ENCODE measurements at regions not wholly inside any gene's neighbourhood (a gene's known extent, or its start where the extent isn't known, plus 50 kb on each side); places are given as distances from the start of the nearest gene placed in this dataset.

DNA sequence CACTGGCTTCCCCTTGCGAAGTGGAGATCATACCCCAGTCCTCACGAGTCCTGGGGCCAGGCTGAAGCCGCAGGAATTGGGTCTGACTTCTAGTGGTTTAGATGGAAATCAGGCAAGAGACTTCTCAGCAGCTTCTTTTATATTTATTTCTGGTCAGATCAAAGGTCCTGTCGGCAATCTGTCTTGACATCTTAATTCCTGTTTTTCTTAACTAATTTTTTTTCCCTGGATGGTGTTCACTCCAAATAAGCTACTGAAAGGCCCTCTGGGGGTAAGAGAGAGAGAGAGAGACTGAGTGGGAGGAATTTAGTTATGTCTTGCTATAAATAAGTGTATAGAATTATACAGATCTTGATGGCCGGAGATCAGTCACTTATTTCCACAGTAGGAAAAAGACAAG is 698.7 kb upstream of the TBX3 start:
- no peak for TF ChIP-seq POLR2A (conservative IDR thresholded peaks at IDR 0.05)
- no peak for TF ChIP-seq SIRT6 (IDR thresholded peaks at IDR 0.05; ENCODE audit: low read depth, low read length)
- no peak for TF ChIP-seq POLR2AphosphoS5 (IDR thresholded peaks at IDR 0.05; ENCODE audit: control insufficient read depth, insufficient read depth, low read depth, low read length)
- TF ChIP-seq PHF8 (IDR thresholded peaks at IDR 0.05; ENCODE audit: borderline replicate concordance, low read length) = no peak
- no peak for TF ChIP-seq ZFP1 (CRISPR knock-in tag; IDR thresholded peaks at IDR 0.05)
- TF ChIP-seq JUN (IDR thresholded peaks at IDR 0.05; ENCODE audit: borderline replicate concordance, low read depth, low read length) = no peak
- TF ChIP-seq JUN (CRISPR knock-in tag; IDR thresholded peaks at IDR 0.05; ENCODE audit: borderline replicate concordance) = no peak
- TF ChIP-seq EZH2 (IDR thresholded peaks at IDR 0.05; ENCODE audit: borderline replicate concordance, low read depth, low read length) = no peak
- no peak for TF ChIP-seq CREM (IDR thresholded peaks at IDR 0.05; ENCODE audit: low read depth)
- TF ChIP-seq SP2 (IDR thresholded peaks at IDR 0.05; ENCODE audit: extremely low read depth, low read depth, low read length, poor library complexity, severe bottlenecking) = no peak
- no peak for TF ChIP-seq PCBP2 (IDR thresholded peaks at IDR 0.05; ENCODE audit: low read depth, low read length, poor library complexity, severe bottlenecking)
- TF ChIP-seq PHTF2 (CRISPR knock-in tag; IDR thresholded peaks at IDR 0.05) = no peak
- TF ChIP-seq BRCA1 (IDR thresholded peaks at IDR 0.05) = no peak
- no peak for TF ChIP-seq BRCA1 (CRISPR knock-in tag; IDR thresholded peaks at IDR 0.05)
- no peak for TF ChIP-seq ZNF699 (CRISPR knock-in tag; IDR thresholded peaks at IDR 0.05; ENCODE audit: insufficient replicate concordance)
- TF ChIP-seq MYBL2 (IDR thresholded peaks at IDR 0.05; ENCODE audit: low read depth) = no peak
- no peak for TF ChIP-seq MYBL2 (CRISPR knock-in tag; IDR thresholded peaks at IDR 0.05; ENCODE audit: borderline replicate concordance)

Measured in K562 (cell line).